SKM-1 (cell line): ENCODE measurements at regions not wholly inside any gene's neighbourhood (a gene's known extent, or its start where the extent isn't known, plus 50 kb on each side); places are given as distances from the start of the nearest gene placed in this dataset.

ENCODE experiments used
- DNase-seq: peaks from one replicate; lab custom pipeline; 2025; ENCODE audit not compliant: unreplicated experiment; lab: John Stamatoyannopoulos, UW

DNA sequence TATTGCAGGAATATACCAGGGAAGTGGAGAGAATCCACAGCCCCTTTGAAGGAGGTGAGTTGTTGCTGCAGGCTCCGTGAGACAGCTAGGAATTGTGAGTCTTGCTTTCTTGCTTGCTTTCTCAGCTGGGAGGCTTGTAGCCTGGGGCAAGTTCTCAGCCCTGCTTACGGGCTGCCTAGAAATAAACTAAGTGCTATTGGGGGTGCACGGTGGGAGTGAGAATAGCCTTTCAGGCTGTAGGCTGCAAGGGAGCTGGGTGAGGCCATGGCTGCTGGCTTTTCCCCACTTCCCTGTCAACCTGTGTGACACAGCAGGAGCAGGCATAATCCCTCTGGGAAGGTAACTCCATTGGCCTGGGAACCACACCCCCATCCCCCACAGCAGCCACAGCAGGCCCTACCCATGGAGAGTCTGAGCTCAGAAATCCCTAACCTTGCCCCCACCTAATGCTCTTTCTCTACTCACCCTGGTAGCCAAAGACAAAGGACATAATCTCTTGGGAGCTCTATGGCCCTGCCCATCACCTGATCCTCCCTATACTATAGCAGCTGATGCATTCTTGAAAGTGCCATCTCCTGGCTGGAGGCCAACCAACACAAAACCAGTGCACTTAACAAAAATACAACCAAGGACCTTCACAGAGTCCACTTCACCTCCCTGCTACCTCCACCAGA lies 113.0 kb downstream of the MMRN1 start:
- DNase-seq: no peak

DNA sequence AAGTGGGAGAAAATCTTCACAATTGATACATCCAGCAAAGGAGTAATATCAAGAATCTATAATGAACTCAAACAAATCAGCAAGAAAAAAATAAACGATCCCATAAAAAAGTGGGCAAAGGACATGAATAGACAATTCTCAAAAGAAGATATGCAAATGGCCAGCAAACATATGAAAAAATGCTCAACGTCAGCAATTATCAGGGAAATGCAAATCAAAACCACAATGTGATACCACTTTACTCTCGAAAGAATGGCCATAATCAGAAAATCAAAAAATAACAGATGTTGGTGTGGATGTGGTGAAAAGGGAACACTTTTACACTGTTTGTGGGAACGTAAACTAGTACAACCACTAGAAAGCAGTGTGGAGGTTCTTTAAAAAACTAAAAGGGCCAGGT lies 114.3 kb upstream of the CCSER1 start:
- no peak for DNase-seq

DNA sequence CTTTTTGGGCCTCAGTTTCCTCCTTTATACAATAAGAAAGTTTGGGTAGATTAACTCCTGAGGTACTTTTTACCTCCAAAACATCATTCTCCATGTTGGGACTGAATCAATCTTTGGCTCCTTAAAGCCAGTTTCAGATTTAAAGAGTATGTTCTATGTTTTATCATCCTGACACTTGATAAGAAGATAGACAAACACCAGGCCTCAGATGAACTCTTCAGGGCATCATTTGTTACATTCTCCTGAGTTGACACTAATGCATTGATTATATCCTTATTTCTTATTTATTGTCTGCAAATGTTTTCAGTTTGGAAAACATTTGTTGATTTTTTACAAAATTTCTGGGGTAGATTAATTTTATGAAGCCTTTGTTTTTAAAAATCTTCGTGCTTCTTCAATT lies 102.7 kb upstream of the CCSER1 start:
- DNase-seq: no peak

DNA sequence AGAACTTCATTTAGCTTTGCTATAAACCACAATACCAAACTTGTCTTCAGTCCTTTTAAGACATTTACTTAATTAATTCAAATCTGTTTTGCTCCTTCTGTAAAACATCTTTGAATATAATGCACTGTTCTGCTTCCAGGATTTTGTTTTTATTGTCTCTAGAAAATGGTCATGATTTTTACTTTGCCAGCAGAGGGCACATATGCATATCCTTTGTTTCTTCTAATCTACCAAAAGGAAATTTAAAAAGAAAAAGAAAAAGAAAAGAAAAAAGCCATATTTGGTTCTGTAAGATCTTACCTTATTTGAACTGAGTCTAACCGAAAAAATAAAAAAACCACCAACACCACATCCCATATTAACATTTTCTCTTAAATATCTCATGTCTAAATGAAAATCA lies 101.9 kb upstream of the CCSER1 start:
- no peak for DNase-seq

DNA sequence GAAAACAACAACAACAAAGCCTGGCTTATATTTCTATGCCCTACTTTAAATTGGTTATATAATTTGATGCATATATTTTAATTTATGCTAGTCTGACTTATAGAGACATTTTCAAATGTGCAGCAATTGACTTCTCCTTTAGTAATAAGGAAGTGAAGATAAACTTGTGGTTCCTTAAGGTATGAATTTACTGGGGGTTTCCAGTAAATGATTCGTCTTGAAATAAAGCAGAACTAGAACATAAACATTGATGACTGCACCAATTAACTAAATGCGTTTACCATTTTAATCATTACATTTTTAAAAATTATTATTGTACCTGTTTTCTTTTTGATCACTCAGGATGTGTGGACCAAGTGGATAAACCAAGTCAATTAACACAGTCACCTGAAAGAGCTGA lies 99.6 kb upstream of the CCSER1 start:
- peak; percentile 36 for DNase-seq

DNA sequence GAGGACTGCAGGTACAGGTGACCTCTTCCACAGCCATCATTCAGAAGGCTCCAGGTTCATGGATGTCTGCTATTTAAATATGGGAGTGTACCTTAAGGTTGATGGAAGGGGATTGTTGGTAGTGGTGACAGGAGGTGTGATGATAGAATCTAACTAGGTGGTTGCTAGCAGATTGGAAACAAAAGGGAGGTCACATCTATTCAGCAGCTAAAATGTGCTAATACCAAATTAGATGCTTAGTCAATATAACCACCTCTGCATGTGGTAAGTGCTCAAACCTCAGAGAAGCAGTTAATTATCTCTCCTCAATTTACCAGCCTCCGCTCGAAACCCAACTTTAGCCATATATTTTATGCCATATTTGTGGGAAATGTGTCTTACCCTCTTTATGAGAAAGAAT lies 98.7 kb upstream of the CCSER1 start:
- DNase-seq: no peak

DNA sequence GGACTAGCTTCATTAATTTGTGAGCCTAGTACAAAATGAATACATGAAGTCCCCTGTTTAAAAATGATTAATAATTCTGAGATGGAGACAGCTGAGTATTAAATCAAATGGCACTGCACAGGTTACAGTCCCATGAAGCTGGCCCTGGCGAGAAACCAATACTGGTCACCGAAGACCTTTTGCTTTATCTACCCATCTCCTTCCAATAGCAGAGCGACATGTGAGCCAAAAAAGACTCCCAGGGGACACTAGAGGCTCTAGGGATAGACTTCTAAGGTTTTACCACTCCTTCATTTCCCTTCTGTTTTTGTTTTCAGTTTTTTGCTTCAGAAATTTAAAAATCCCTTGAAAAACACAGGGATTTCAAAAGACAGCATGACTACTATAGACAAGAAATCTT lies 97.0 kb upstream of the CCSER1 start:
- DNase-seq: no peak

DNA sequence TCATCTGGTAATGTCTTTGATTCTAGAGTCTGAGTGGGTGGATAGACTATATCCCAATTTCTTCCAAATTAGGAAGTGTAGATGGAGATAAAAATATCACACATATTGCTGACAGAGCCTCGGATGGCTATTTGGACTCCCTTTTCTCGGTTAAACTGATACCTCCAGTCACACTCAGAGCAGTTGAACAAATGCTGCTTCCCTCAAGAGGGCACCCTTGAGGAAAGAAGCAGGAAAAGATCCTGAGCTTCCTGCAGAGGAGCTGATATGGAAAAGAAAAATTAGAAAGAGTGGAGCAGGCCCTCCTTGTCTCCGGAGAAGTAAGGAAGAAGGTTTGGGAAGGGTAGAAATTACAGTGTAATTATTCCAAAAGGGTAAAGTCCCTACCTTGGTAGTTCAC lies 96.2 kb upstream of the CCSER1 start:
- no peak for DNase-seq

DNA sequence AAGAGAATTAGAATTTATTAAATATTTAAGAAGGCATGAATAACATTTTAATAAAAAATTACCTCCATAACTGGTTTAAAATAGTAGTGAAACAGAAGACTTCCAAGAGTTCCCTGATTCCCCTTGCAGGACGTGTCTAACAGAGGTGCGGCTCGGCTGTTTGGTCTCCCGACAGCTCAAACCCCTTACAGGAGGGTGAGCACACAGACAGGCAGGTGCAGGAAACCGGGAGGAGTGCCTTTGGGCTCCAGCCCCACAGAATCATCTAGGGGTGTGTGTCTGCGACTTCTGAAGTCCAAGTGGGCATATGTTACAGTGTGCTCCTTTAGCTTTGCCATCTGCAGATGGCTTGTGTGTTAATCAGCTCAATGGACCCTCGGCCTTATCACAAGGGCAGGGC lies 88.1 kb upstream of the CCSER1 start:
- DNase-seq: no peak

DNA sequence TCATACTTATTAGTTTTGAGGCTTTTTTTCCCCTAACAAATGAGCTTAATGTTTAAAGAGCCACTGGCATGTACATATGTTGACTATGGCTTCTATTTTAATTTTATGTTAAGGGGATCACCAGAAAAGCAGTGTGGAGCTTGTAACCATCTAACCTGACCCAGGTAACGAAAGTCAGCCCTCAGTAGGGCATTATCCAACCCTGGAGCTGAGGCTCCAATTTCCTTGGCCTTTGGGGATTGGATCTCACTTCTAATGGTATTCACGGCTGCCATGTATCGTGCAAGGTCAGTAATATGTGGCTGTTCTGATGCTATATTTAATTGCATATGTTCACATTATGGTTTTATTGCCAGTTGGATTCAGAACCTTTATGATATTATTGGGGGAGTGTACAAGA lies 75.2 kb upstream of the CCSER1 start:
- no peak for DNase-seq

DNA sequence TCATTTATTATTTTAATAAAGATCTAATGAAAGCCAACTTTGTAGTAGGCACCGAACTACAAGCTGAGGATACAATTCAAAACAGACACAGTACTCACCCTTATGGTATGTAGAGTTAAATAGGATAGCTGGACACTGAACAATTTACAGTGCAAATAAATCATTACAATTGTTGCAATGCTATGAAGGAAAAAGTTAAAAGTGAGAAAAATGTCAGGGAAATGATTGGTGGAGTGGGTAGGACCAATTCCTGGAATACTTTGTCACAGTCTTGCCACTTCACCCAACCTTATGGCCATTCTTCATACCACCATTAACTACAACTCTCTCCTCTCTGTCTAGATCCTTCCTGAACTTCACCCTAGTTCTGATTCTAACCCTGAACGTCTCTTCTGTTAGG lies 70.1 kb upstream of the CCSER1 start:
- no peak for DNase-seq

DNA sequence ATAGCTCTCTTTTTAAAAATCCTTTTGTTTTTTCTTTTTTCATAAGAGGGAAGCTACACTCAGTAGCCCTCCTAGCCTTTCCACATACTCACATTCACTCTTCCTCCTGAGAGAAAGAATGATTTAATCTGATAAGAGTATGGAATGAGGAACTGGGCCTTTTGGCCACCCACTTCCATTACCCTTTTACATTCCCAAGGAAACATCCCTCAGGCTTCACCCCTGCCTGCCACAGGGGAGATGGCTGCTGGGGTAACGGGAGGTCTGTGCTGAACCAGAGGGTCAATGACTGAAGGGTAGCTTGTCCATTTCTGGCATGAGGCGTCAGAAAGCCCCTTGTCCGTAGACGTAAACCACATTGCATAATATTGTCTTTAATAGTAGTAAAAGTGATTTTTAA lies 67.2 kb upstream of the CCSER1 start:
- DNase-seq: no peak

DNA sequence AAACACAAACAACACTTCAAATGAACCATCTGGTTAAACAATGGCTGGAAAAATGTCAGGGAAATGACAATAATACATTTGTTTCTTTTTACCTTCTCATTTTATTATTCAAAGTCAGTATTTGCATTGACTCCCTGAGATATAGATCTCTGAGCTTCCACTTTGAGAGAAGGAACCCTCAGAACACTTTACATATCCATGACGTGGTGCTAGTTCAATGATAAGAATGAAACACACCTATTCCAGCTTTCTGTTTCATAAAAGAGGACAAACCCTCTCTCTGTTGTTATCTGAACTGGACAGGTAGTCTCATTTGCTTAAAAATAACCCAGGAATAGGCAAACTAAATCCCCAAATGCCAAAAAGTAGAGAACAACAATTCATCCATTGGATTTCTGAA lies 65.3 kb upstream of the CCSER1 start:
- no peak for DNase-seq

DNA sequence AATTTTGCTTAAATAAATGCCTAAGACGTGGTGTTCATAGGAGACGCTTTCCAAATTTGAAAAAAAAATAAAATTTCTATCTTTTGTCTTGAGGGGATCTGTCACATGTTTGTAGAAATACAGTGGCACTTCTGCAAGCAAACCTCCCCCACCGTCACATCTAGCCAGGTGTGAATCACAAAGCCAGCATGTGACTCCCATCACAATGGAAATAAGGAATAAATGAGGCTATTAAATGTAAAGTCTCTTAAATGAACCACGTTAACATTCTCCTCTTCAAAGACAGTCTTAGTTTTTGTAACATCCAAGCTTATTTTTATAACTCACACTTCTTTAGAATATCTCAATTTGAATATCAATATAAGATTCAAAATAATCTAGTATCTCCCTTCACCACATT lies 63.0 kb upstream of the CCSER1 start:
- no peak for DNase-seq

DNA sequence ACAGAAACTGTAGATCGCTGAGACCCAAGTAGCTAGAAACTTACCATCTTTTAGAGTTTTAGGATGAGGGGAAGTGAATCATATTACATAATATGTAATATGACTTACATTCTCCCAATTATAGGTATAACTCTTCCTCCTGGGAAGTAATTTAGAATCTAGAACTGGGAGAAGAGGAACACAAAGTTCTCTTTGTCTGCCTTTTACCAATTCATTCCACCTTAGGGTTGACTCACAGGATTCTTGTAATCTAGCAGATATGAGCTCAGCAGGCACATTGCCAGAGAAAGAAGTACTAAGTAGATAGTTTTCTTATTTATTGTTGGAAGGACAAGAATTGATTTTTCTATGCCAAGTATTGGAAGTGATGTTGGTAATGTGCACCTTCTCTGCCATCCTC lies 58.0 kb upstream of the CCSER1 start:
- no peak for DNase-seq

DNA sequence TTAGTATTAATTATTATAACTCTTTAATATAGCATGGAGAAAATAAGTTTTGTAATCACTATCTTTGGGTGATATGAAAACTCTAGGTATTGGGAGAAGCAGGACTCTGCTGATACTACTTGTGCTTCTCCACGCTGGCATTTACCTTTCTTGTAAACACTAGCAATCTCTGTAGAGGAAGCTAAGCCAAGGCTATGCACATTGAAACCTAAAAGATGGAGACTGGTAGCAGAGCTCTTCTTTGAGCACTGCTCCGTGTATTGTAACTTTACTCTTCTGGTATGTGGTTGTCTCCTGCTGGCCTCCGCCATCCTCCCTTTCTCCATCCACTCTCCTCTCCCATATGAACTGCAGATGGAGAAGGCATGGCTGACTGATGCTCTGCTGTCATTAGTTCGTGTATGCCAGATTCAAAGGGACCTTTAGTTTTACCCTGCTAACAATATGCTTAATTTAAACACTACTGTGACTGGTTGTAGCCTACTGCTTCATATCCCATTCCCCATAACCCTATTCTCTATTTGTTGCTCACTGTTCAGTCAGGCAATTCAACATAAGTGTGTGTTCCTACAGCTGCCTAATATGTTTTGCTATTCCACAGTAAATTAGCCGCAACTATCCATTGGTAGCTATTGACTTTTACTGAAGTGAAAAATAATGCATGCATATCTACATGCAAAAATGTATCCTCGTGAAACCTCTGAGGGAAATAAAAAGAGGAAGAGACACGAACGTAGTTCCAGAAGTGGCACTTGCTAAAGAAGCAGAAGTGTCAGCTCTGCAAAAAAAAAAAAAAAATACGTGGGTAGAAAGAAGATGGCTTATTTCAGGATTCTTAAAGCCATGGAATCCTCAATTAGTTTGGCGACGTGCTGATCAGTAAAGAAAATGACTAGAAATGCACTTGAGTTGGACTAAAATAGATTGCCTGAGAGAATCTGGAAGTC lies 55.6 kb upstream of the CCSER1 start:
- DNase-seq: peak; percentile 59

DNA sequence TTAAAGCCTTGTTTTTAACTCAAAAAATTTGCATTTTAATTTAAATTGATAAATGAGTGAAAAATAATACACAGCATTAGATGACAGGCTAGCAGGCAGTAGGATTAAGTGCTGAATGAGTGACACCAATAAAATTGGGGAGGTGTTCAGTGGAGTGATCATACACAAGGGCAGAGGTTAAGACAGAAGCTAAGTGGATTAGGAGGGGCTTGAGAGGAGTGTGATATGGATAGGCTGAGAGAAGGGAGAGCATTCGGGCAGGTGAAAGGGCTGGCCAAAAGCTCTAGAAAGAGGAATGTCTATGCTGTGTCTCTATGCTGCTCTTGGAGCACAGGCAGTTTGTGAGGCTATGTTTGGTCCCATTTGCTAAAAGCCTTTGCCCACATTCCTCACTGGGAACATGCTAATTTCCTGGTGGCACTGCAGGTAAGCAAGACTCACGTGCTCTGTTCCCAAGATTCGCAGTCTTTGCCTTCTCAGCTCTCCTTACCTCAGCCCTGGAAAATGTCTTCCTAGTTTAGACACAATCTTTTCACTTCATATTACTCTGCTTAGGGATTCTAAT lies 52.8 kb upstream of the CCSER1 start:
- no peak for DNase-seq
